MCF 10A (cell line): ENCODE measurements at regions not wholly inside any gene's neighbourhood (a gene's known extent, or its start where the extent isn't known, plus 50 kb on each side); places are given as distances from the start of the nearest gene placed in this dataset.

ENCODE experiments used
- BruUV-seq: library from RNA; stranded (reverse); fragments of 400-500 nt; replicated peaks from 2 replicates; lab custom pipeline; 2021; lab: Mats Ljungman, UMichigan
- CTCF ChIA-PET: fragments of 300-600 bp; sonication (Branson Sonifier 250); formaldehyde crosslinking; extraction: SDS; loops from one replicate; lab custom pipeline; 2021; ENCODE audit warnings: antibody characterized with exemption, inconsistent platforms; lab: Yijun Ruan, JAX
- POLR2A ChIA-PET: fragments of 300-600, 350-650 bp; sonication (Branson Sonifier 250); formaldehyde crosslinking; extraction: SDS; loops from one replicate; lab custom pipeline; 2020; ENCODE audit warnings: antibody characterized with exemption, inconsistent platforms; lab: Yijun Ruan, JAX
- DNase-seq: peaks from one replicate; pipeline ENCODE4 v3.0.0-alpha.2; 2018; ENCODE audit not compliant: unreplicated experiment
- H3K27ac Mint-ChIP-seq: one replicate; pipeline ENCODE4 v1.8.0; 2022; ENCODE audit warnings: mild to moderate bottlenecking, low read depth, mixed read lengths; ENCODE audit not compliant: unreplicated experiment
- H3K27me3 Mint-ChIP-seq: one replicate; pipeline ENCODE4 v1.8.0; 2022; ENCODE audit warnings: mixed read lengths; ENCODE audit not compliant: insufficient read depth, unreplicated experiment
- H3K36me3 Mint-ChIP-seq: one replicate; pipeline ENCODE4 v1.8.0; 2022; ENCODE audit warnings: mild to moderate bottlenecking, moderate library complexity, mixed read lengths; ENCODE audit not compliant: insufficient read depth, unreplicated experiment
- H3K4me1 Mint-ChIP-seq: one replicate; pipeline ENCODE4 v1.8.0; 2022; ENCODE audit warnings: mixed read lengths; ENCODE audit not compliant: insufficient read depth, unreplicated experiment
- H3K4me3 Mint-ChIP-seq: one replicate; pipeline ENCODE4 v1.8.0; 2022; ENCODE audit warnings: mild to moderate bottlenecking, moderate library complexity, mixed read lengths; ENCODE audit not compliant: unreplicated experiment
- H3K9me3 Mint-ChIP-seq: one replicate; pipeline ENCODE4 v1.8.0; 2022; ENCODE audit warnings: mixed read lengths; ENCODE audit not compliant: unreplicated experiment
- CTCF ChIP-seq: fragments of 200-600 bp; IDR thresholded peaks from one replicate; pipeline ENCODE4 v1.8.0; 2022; ENCODE audit warnings: antibody characterized with exemption, mild to moderate bottlenecking; ENCODE audit not compliant: unreplicated experiment
- intact Hi-C: fragments of 100-400 bp; cut with micrococcal nuclease; formaldehyde crosslinking; loops from 2 replicates; pipeline ENCODE4 v1.14.1; 2022

GRCh38 chr6:66556936-66557335 lies 849.9 kb upstream of the EYS start:
- POLR2A ChIA-PET = interaction anchor here (1.0 kb wide), 1 partner anchor 9 kb away, joined by 4 read pairs; no protein-coding TSS in a partner anchor
- Mint-ChIP-seq H3K4me3 (no peak overlapping the region), H3K36me3 (no peaks in the 10 kb centered on the region), H3K9me3 (peaks cover 49% of the 10 kb centered on the region), H3K4me1 (no peaks in the 10 kb centered on the region), H3K27ac (no peak overlapping the region), H3K27me3 (no peaks in the 10 kb centered on the region)
- CTCF ChIA-PET = no interaction called here
- TF ChIP-seq CTCF = no peak
- DNase-seq = no peak
- BruUV-seq = no TSS peak
- intact Hi-C loops = no loop called here

- ChIA-PET CTCF (interaction anchor here (0.7 kb wide), 1 partner anchor 15 kb away, joined by 3 read pairs; no protein-coding TSS in a partner anchor), POLR2A (no interaction called here)
- H3K36me3 Mint-ChIP-seq = no peaks in the 10 kb centered on the region
- no peak overlapping the region for H3K4me3 Mint-ChIP-seq
- BruUV-seq = no TSS peak
- no peak for TF ChIP-seq CTCF
- H3K4me1 Mint-ChIP-seq = no peaks in the 10 kb centered on the region
- intact Hi-C loops = no loop called here
- H3K27me3 Mint-ChIP-seq = no peaks in the 10 kb centered on the region
- peaks cover 36% of the 10 kb centered on the region for H3K9me3 Mint-ChIP-seq
- H3K27ac Mint-ChIP-seq = no peak overlapping the region
- no peak for DNase-seq
Observed at GRCh38 chr6:66555082-66555481, 848.1 kb upstream of the EYS start.

GRCh38 chr6:66553441-66553840 lies 846.4 kb upstream of the EYS start:
- Mint-ChIP-seq H3K4me1 (no peaks in the 10 kb centered on the region), H3K4me3 (no peak overlapping the region), H3K9me3 (peaks cover 36% of the 10 kb centered on the region), H3K27me3 (no peaks in the 10 kb centered on the region), H3K36me3 (no peaks in the 10 kb centered on the region), H3K27ac (no peak overlapping the region)
- TF ChIP-seq CTCF = no peak
- intact Hi-C loops = no loop called here
- CTCF ChIA-PET = no interaction called here
- POLR2A ChIA-PET = no interaction called here
- no TSS peak for BruUV-seq
- no peak for DNase-seq

GRCh38 chr6:66538551-66539135 lies 831.6 kb upstream of the EYS start:
- intact Hi-C loops = no loop called here
- H3K4me1 Mint-ChIP-seq = no peaks in the 10 kb centered on the region

More at GRCh38 chr6:66538551-66539135, 831.6 kb upstream of the EYS start:
- no peak for DNase-seq
- no peak for TF ChIP-seq CTCF
- H3K9me3 Mint-ChIP-seq = peaks cover 7% of the 10 kb centered on the region
- CTCF ChIA-PET = no interaction called here
- no TSS peak for BruUV-seq
- no peak overlapping the region for H3K4me3 Mint-ChIP-seq
- H3K36me3 Mint-ChIP-seq = no peaks in the 10 kb centered on the region
- POLR2A ChIA-PET = interaction anchor here (1.2 kb wide), 1 partner anchor 53 kb away, joined by 3 read pairs; no protein-coding TSS in a partner anchor
- no peak overlapping the region for H3K27ac Mint-ChIP-seq
- no peaks in the 10 kb centered on the region for H3K27me3 Mint-ChIP-seq
